NCI-H2171 treated with DMSO at 0.1 percent for 48 hours (cell line): ENCODE measurements at regions not wholly inside any gene's neighbourhood (a gene's known extent, or its start where the extent isn't known, plus 50 kb on each side); places are given as distances from the start of the nearest gene placed in this dataset.
"Not testable (repeated sequence)": the region's sequence is repeated elsewhere in the genome, so short reads cannot be mapped to it uniquely, and the experiment has no call there.

Experiments used
- DNase-seq: peaks from one replicate; lab custom pipeline; 2025; lab: John Stamatoyannopoulos, UW

DNA sequence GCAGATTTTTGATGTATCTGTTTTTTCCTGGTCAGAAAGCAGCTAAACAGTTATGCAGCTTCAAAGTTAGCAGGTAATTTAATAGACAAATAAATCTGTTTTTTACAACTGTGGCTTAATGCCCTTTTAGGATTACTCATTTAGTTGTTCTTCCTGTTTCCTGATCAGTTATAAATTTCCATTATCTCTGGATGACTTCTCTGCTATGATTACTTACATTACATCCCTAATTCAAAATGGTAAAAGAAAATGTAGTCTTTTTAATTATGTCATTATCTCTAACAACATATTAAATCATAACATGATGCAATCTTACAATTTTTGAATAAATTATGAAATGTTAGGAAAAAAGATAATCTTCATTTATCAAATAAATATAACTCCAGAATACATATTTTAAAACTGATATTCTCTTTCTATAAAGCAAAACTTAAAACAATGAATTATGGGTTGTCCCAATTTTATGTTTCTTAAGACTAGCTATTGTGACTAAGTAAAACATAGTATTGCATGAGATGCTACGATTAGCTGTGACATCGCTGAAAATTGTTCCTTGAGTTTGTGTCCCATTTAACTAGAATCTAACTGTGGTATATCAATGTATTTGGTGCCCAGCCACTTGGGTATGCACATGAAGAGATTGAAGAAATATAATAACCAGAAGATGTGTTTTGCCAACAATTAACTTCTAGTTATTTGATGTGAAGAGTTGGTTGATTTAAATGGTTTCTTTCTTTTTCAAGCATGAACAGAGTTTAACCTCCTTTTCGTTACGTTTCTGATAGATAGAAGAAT, 605.3 kb upstream of the SPRY2 start:
- DNase-seq: no peak

DNA sequence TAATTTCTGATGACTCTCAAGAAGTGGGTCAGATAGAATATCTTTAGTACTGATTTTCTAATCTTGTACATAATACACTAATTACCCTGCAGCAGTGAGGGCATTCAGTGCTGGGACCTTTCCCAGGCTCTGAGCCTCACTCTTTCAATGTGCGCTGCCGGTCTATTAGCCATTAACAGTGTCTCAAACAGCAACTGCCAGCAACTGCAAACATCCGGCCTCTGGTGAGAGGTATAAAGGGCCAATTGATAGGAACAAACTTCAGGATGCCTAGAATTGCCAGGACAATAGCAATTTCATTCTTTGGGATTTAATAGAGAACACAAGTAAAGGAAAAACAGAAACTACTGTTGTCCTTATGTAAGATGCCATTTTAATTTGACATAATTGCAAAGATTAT, 604.4 kb upstream of the SPRY2 start:
- no peak for DNase-seq

DNA sequence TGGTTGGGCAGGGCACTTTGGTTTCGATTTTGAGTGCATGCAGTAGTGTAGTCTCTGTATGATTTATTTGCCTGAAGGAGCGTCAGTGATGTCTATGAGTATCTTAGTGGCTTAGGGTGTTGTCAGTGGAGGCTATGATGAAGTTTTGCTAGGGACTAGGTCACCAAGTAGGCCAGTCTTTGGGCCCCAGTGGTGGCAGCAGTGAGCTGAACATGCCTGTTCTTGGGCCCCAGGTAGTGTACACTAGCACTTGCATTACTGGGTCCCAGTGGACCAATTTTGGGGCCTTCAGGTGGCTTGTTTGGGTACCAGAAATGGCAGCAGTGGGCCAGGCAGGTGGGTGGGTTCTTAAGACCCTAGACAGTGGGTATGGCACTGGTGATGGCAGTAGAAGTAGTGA, 598.7 kb upstream of the SPRY2 start:
- DNase-seq: no peak

DNA sequence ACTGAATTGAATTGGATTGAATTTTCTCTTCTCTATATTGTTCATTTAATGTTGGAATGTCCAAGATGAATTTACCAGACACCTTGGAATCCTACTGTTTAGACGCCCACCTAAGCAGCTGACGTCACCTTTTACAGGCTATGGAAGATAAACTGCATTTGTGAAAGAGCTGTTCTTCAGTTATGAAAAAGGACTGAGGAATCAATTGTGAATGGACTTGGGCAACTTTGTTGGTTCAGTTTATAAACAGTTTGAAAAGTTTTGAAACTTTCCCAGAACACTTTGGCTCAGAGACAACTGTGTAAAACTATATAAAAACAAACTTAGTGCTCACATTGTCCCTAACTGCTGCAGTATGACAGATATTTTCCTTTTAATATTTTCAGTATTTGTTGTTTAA, 590.8 kb upstream of the SPRY2 start:
- no peak for DNase-seq

DNA sequence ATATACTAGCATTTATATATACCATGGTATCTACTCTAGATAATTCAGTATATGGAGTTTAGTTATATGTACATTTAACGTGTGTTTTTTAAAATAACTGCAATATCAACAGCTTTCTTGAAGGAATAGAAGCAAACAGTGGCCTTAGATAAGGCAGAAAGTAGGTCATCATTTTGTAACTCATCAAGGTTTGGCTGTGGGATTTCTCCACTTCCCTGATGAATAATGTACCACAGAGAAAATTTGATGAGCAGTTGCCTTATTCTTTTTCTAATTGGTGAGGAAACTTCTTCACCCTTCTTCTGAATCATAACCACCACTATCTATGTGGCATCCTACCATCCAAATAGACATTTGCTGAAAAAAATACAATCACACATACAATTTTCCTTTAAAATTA, 590.2 kb upstream of the SPRY2 start:
- DNase-seq: no peak

DNA sequence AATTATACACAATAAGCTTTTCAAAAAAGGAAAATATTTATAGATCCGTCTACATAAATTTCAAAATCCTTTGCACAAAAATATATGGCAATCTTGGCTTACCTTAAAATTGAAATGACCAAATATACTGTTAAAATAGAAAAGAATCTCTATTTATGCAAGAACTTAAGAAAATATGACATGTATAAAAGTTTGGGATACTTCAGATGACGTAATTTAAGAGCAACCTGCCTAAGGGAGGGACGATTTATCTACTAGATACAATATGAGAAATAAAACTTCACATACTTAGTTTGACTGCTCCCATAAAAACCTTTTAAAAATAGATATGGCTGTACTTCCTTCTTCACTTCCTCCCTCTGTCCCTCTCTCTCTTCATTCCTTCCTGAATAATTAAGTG, 587.3 kb upstream of the SPRY2 start:
- DNase-seq: no peak

DNA sequence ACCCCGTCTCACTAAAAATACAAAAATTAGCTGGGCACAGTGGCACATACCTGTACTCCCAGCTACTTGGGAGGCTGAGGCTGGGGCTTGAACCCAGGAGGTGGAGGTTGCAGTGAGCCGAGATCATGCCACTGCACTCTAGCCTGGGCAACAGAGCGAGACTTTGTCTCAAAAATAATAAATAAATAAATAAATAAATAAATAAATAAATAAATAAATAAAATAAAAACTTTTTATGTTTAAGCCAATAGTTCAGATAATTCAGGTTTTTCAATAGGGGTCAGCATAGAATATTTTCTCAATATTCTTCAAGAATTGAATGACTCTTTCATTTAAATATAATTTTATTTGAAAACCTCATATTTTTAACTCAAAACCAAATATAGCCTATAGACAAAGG, 585.1 kb upstream of the SPRY2 start:
- DNase-seq: not testable (repeated sequence)

DNA sequence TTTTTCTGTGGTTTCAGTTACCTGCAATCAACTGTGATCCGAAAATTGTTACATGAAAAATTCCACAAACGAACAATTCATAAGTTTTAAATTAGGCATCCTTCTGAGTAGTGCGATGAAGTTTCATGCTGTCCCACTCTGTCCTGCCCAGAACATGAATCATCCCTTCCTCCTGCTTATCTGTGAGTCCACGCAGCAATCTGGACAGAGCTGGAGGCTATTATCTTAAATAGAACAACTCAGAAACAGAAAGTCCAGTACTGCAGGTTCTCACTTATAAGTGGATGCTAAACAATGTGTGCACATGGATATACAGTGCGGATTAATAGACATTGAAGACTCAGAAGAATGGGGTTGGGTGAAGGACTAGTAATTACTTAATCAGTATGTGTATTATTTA, 583.7 kb upstream of the SPRY2 start:
- DNase-seq: no peak

DNA sequence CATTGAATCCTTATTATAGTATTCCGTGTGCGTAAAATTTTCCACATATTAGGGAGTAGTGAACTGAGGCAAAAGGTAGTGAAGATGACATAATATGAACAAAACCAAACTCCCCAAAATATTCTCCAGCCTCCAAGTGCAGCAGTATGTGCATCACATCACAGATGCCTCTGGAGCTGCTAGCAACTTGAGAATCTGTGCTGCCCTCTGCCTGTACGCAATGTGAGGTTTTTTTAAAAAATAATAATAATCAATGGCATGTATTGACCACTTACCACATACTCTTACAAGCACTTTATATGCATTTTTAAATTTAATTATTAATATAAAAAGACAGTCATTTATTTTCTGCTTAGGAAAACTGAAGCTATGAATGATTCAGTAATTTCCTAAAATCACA, 583.0 kb upstream of the SPRY2 start:
- no peak for DNase-seq

DNA sequence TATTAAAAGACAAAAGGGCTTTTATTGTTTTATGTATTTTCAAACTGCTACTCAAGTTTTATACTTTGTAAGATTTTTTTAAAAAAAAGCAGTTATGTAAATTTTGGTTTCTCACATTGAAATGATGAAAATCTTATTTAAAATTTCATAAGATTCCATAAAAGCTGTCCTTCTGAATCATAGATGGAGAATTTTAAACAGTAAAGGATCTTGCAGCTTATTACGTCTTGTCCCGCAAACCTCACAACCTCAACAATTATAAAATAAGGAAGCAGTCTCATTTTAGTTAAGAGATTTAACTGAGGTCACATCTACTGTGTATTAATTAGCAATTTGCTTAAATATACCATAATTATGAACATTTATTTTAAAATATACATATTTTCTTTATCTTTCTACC, 581.0 kb upstream of the SPRY2 start:
- no peak for DNase-seq

DNA sequence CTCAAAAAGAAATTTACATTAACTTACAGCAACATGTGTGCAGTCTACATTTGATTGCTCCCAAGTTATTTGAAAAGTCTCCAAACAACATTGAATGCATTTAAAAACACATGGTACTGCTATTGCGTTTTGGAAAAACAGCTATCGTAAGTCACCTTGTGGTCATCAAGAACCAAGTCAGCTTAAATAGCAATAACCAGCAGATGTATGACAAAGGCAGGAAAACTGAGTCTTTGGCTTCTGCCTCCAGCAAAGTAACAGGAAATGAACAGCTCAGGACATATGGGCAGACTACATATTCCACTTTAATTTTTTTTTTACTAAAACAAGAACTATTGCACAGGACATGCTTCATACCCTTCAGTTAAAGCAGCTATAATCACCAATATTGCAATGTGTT, 580.6 kb upstream of the SPRY2 start:
- no peak for DNase-seq

DNA sequence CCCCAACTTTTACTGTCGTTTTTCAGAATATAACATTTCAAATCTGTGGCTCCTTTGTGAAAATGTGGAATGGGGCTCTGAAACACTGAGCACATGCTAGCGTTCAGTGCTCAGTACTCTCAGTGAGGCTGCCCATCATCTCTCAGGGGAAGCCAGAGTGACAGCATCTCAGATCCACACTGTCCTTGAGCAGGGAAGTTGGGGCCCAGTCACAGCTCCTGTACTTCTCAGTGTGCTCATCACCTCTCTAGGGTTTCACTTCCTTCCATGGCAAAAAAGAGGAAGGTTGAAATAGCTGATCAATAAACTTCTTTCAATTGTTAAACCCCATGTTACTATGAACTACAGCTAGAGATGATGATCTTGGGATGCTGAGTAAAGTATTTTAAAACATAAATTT, 565.9 kb upstream of the SPRY2 start:
- DNase-seq: no peak

DNA sequence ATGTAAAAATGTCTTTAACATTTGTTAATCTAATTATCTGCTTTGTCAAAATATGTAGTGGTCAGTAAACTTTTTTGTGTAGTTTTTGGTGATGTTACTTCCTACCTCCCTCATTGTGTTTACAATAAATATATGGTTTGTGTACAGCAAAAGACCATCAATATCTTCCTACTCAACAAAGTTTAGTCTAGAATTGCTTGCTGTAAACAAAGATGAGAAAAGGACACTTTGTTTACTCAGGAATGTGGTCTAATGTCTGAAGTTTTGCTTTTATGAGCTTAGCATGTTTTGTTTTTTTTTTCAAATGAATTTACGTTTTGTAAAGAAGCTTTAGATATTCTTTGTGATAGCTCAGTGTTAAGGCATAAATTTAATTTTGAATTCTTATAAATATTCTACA, 563.5 kb upstream of the SPRY2 start:
- no peak for DNase-seq

DNA sequence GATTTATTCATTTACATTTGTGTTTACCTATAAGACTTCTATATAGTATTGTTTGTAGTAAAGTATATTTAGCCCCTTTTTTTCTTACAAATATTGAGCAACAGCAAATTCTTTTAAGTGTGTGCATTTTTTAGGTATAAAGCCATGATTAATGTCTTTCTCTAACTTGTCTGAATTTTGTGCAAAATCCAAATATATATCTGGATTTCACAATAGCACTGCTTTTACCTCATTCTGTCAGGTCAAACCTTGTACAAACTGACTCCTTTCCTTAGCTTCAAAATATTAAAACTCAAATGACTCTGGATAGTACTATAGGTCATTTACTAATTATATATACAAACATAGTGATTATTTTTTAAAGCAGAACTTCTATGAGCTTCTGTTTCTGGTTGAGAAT, 563.0 kb upstream of the SPRY2 start:
- no peak for DNase-seq

DNA sequence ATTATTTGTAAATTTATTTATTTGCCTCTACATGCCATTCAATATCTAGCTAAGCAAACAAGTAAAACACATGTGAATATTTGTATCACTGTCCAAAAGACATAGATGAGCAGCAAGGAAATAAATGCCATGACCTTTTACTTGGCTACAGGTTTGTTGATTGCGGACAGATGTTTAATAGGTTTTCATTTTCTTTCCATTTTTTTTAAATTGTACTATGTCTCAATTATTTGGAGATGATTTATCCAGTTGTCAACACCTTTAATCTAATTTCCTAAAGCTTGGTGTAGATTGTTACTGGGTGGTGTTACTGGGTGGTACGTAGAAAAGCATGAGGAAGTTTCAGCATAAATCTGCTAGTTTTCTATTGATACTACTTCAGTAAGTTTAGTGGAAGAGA, 560.6 kb upstream of the SPRY2 start:
- no peak for DNase-seq

DNA sequence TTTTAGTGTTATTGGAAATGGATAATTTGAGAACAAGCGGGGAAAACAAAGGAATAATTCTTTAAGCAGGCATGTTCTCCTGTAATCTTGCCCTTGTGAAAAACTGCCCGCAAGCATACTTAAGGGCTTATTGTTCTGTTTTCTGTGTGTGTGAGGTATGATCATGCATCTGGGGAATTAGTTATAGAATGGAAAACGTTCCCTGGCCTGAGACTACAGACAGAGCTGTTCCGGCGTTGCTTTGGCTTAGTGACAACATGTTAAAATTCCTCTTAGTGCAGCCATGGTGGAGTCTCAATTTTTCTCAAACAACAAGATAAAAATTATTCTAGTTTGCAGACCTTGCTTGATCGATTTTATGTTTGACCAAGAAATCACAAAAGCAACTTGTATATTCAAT, 560.2 kb upstream of the SPRY2 start:
- no peak for DNase-seq

DNA sequence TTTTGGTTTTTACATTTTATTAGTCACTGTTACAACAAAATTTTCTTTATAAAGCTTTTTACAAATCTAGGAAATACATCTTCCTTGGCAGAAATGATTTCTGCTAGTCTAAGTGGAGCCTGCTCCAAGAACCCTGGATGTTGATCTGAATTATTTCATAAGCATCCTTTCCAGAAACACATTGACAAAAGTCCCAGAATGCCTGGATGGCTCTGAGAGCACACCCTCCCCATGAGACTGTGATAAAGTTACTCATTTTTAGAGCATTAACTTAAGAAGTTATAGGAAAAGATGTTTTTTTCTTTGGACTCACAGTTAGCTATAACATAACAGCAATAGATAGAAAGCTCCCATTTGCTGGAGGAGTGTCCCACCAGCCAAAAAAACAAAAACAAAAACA, 559.6 kb upstream of the SPRY2 start:
- no peak for DNase-seq

DNA sequence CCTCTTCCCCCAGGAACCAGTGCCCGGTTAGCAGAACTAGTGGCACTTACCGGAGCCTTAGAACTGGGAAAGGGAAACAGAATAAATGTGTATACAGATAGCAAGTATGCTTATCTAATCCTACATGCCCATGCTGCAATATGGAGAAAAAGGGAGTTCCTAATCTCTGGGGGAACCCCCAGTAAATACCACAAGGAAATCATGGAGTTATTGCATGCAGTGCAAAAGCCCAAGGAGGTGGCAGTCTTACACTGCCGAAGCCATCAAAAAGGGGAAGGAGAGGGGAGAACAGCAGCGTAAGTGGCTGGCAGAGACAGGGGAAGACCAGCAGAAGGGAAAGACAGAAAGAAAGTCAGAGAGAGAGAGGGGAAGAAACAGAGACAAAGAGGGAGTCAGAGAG, 556.7 kb upstream of the SPRY2 start:
- not testable (repeated sequence) for DNase-seq

DNA sequence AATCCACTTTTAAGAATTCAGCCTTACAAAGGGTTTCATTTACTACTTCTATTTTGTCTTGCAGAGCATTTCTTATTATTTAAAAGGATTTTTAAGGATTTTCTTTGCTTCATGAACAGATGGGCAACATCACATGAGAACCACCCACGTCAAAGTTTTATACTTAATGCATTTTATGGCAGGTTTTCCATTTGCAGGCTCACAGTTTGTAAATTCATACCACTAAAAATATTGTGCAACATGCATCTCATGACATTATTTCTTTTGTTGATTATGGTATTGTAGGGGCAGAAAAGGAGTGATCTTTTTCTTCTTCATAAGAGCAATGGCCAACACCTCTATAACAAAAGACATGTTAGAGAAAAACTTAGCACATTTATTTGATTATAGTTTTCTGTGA, 554.0 kb upstream of the SPRY2 start:
- DNase-seq: no peak

DNA sequence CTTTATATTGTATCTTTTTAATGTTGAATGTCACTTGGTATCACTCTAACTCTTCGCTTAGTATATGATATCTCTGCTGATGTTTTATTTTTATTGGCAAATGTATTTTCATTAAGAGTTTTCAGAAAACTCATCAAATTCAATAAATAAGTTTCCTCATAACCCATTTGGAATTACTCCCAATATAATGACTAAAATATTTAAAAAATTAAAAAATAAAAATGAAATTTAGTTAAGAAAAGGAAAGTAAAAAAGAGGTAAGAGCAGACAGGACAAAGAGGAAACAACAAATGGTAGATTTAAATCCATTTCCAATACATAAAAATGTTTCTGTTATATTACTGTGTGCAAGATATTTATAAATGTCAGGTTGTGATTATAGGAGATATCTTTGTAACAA, 548.9 kb upstream of the SPRY2 start:
- no peak for DNase-seq

DNA sequence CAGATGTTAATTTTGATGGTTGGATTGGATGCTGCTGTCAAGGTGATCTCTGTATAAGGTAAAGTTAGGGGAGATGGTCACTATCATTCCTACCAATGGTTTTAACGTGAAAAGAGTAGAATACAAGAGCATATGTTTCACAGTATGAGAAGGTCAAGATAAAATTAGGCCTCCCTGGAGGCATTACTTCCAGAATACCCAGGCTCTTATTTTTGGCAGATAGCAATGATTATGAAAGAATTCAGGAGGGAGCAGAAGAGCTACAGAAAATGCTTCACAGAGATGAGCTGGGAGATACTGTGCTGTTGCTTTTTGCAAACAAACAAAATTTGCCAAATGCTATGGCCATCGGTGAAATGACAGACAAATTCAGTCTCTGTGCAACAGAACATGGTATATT, 547.5 kb upstream of the SPRY2 start:
- DNase-seq: no peak

DNA sequence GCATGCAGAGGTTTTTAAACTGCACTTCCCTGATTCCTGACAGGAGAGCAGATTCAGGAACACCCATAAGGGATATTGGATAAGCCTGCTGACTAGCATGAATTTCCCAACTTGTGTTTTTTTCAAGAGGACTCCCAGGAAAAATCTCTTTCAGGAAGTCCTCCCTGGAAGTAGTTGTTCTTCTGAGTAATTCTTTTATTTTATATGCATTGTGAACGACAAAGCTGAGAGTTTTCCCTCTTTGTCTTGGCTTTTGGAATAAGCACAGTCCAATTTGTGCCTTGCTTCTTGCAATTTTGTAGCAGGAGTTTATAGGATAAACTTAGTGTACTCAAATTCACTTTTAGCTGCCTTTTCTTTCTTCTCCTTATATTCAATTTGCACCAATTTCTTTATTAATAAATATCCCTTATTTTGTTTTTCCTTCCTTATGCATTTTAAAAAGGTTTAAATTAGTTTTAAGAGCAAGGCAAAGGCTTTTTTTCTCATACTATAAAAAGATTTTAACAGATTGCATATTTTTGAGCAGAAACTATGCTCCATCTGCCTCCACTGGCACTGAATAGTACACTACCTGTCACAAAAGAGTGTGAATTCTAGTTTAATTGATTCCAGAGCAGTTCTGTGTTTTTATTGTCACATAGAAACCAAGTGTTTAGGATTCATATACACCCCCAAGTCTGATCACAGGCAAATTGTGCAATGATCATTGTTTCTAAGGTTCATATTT, 543.3 kb upstream of the SPRY2 start:
- no peak for DNase-seq

DNA sequence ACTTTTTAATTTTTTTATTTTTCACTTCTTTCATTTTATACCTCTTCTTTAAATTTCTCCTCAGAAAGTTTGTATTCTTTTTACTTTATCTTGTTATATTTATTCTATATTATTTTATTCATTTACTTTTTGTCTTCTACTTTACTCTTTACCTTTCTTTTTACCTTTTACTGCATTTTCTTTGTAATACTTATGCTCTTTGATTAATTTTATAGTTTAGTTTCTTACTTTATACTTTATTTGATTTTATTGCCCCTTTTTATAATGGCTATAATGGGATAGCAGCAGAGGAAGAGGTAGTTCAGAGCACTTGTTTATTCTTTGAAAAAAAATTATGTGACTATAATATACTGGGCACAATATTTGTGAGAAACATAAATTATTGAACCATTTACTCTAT, 542.6 kb upstream of the SPRY2 start:
- no peak for DNase-seq

DNA sequence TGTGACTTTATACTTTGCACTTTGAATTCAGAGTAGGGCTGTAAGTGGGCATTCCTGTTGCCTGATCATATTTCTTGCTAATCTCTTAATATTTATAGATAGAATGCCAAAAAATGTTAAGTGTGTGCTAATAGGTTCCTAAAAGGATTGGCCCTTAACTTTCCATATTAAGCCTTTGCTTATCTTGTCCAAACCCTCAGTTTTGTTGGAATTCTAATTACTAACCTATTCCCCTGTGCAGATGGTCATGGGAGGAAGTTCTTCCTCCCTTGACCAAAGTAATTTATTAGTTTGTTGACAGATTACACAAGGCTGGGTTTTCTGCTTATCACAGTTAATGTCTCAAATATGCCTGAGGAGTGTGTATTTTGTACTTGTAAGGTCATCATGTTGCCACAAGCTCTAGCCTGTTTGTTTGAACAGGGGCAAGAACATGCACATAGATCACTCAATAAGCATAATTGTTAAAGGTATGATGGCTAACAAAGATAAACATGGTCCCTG, 541.1 kb upstream of the SPRY2 start:
- DNase-seq: no peak
